ENCODE measurements at regions not wholly inside any gene's neighbourhood (a gene's known extent, or its start where the extent isn't known, plus 50 kb on each side); places are given as distances from the start of the nearest gene placed in this dataset.

GRCh38 chr2:107325981-107326786, 440.2 kb upstream of the ST6GAL2 start:
- TF ChIP-seq GABPA (IDR thresholded peaks at IDR 0.05; ENCODE audit: low read depth) (no peak), CTCF (IDR thresholded peaks at IDR 0.05; ENCODE audit: insufficient read depth, low read length) (no peak), POLR2AphosphoS5 (IDR thresholded peaks at IDR 0.05; ENCODE audit: low read depth) (no peak)

All from HL-60 (cell line).